Activated CD8-positive, alpha-beta memory T cell treated with anti-CD3 and anti-CD28 coated beads, Interleukin-2, amount 50 U/mL, for 1 hour (primary cell): ENCODE measurements at regions not wholly inside any gene's neighbourhood (a gene's known extent, or its start where the extent isn't known, plus 50 kb on each side); places are given as distances from the start of the nearest gene placed in this dataset.

Experiments
- DNase-seq: peaks from one replicate; pipeline ENCODE4 v3.0.0-alpha.2; 2020; ENCODE audit errors: extremely low read depth

DNA sequence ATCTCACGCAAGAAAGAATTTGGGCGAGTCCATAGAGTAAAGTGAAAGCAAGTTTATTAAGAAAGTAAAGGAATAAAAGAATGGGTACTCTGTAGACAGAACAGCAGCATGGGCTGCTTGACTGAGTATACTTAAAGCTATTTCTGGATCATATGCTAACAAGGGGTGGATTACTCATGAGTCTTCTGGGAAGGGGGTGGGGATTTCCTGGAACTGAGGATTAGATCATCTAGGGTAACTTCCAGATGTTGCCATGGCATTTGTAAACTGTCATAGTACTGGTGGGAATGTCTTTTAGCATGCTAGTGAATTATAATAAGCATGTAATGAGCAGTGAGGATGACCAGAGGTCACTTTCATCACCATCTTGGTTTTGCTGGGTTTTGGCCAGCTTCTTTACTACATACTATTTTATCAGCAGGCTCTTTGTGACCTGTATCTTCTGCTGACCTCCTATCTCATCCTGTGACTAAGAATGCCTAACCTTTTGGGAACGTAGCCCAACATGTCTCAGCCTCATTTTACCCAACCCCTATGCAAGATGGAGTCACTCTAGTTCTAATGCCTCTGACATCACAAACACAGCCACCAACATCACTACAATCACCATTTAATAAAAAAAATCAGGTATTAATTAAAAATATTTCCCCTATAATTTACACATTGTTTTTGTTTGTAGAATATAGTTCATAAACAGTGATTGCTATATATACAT lies 890.7 kb upstream of the EPHA6 start:
- no peak for DNase-seq

DNA sequence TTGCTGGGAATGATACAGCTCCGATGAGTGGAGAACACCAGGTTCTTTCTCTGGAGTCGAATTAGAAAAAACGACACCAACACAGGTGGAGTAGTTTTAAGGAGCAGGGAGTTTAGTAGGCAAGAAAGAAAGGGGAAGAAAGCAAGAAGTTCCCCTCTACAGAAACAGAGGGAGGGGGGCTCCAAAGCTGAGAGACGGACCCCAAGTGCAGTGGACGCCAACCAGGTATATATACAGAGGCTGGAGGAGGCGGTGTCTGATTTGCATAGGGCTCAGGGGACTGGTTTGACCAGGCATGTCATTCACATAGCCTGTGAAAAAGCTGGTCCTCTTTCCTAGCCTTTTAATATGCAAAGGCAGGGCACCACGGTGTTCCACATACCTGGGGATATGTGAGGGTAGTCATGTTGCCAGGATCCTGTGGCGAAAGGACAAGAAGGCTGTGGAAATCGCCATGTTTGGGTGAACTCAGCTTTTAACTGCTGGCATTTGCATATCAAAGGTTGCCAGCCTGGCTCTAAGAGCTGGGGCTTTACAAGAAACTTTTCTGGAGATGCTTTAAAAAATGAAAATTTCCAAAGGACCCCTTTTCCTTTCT lies 887.4 kb upstream of the EPHA6 start:
- DNase-seq, result no peak

DNA sequence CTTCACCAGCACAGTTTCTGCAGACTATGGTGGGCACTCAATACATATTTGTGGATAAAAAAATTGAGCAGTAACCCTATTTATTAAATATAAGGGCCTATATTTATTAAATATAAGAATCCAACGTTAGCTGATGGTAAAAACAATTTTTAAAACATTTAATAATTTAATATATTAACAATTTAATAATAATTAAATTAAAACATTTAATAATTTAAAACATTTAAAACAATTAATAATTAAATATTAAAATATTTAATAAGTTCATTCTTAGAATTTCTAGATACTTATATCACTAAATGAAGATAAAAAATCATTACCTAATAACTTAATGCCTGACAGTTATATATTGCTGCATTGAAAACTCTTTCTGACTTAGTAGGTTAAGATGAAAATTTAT lies 880.2 kb upstream of the EPHA6 start:
- no peak for DNase-seq

DNA sequence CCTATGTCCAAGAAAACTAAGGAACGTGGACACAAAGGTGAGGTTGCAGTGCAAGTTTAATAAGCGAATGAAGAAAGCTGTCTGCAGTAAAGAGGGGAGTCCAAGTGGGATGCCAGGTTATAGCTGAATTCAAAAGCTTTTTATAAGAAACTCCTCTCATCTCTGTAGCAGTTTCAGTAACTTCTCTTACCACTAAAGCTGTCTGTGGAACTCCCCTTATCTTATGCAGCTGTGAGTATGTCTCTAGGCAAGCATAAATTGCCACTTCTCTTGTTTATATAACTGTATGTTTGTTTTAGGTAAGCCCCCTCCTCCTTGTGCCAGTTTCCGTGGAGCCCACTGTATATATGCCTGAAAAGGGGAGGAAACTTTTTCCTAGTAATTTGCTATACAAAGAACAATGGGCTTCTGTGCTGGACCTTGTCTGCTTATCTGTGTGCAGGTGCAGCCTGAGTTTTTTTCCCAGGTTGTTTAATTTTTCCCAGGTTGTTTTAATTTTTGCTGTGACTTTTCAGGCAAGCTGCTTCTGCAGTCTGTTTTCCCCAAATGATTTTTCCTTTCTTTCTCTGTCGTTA lies 875.1 kb upstream of the EPHA6 start:
- no peak for DNase-seq

DNA sequence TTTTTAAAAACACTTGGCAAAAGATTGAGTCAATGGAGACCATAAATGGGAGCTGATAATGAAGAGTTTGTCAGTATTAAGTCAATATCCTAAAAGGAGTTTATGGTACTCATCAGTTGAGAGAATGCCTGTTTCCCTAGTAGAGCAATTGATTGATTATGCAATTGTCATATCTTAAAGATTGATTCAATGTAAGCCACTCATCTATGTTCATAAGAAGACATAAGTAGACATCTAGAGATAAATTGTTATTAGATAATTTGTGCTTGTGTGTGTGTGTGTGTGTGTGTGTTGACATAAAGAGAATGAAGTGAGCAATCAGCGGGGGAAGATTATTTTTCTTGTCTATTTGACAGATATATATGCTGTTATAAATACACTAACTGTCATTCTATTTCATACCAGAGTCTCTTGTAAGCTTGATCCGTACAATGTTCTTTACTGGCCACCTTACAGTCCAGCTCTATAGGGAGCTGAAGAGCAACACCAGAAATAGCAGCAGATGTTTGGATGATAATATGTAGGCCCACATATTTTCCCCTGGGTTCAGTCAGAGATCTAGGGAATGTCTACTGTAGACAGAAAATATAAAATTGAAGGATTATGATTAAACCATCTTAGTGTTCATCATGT lies 848.6 kb upstream of the EPHA6 start:
- no peak for DNase-seq

DNA sequence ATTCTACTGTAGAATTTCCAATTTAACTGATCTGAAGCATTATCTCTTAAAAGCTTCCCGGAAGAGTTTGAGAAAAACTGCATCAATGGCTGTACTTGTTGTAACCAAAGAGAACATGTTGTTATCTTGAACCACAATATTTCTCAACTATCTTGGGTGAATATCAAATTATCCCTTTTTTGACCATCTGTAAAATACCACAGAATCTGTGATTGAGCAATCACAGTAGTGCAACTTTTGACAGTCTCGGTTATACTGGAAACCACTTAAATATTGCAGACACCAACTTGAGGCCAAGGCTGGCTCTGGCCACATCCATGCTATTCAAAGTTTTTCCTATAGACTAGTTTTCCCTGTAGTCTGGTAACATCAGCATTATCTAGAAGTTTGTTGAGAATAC lies 842.8 kb upstream of the EPHA6 start:
- DNase-seq, result no peak

DNA sequence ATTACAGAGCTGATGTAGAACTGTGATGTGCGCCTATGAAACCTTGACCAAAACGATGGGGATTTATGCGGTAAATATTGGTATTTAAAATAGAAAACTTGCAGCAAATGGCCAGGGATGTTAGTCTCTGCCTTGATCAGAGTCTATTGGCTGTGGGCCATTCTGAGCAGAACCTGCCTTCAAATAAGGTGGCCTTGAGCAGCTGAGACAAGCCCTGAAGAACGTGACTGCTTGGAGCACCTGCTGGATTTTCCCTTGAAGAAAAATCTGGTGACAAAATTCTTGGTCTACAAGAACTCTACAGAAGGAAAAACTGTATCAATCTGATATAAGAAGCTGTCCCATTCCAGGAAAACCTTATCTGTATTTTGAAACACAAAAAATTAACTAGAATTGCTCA lies 820.1 kb upstream of the EPHA6 start:
- no peak for DNase-seq

DNA sequence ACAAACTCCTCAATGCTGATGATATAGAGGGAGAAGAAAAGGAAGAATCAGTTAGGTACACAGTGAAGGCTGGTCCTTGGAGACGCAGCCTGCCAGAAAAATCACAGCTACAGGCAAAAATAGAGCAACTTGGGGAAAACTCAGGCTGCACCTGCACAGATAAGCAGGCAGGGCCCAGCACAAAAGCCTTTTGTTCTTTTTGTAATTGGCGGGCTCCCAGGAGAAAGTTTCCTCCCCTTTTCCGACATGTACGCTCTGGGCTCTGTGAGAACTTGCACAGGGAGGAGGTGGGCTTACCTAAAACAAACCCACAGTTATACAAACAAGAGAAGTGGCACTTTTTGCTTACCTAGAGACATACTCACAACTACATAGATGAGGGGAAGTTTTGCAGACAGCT lies 813.4 kb upstream of the EPHA6 start:
- DNase-seq, result no peak

DNA sequence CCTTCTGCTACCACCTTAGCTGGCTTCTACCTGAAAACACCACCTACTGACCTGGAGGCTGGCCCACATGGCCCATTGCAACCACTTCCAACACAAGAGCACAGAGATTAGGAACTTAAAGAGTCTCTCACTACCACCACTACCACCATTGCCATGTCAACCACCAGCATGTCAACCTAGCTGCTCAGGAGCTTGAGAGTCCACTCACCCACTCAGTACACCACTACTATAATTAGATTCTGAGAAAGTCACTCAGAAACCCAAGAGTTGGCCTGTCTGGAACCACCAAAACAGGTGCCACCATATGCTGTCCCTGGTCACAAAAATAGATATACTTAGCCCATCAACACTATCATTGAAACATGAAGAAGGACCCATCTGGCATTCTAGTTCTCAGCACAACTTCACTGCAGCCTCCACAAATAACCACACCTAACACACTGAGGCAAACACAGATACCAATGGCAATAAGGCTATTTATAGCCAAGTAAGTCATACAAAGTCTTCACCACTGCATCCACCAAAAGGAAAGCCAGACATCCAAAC lies 806.7 kb upstream of the EPHA6 start:
- DNase-seq, result no peak

DNA sequence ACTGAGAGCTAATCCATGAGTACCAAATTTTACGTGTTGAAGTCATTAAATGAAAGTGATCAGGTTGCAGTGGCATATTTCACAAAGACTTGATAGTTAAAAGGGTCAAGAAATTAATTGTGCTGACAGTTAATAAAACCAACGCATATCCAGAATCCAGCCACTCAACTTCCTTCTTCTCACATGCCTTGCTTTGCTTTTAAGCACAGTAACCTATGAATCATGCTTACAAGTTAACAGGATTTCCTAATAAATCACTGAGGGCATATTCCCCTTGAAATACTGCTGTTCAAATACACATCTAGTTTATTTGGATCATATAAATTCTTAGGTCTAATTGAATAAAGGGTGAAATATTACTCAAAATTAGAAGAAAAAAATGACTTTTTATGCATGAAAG lies 801.5 kb upstream of the EPHA6 start:
- DNase-seq, result no peak

DNA sequence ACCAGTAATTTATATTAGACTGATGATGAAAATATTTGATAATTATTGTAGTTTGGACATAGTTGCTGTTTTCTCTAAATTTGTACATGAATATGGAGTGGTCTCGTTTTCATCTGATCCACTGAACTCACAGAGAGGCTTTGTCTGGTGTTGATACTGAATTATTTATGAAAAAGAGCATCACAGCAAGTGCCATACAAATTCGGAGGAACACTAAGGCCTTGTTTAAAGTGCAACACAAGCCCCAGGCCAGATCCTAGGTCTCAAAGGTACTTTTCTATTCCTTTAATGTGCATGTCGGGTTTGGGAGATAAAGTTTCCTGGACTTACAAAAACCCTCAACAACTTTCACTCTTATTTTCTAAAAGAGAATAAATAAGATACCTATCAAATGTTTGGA lies 796.8 kb upstream of the EPHA6 start:
- DNase-seq, result no peak

DNA sequence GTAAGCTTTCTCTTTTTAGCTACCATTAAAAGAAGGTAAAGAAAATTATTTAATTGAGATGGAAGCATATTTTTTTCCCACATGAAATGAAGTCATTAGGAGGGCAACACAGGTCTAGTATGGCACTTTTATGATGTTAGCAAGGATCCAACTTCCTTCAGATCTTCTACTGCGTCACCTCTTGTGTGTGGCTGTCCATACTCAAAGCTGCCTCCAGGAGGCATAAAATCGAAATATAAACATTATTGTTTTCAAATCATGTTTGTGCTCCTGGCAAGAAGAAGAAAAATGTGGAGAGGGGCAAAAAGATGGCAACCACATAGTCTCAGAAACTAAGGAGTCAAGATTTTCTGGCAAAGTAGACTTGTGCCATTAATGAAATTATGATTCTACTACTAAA lies 791.7 kb upstream of the EPHA6 start:
- DNase-seq, result no peak

DNA sequence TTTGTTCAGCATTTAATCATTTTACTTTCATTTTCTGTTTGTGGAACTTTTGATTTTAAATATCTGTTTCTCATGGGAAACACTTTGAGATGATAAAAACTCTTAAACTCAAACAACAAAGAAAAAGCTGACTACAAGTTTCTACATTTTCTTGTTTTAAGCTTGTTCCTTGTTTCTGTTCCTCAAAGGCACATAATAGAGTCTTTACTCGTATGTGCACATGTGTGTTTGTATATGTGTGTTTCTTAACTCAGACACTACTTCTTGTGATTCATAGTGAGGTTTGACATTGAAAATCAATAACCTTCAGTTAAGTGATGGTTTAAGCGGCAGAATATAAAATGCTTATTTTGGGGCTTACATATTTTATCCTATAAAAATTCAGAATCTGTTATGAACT lies 786.7 kb upstream of the EPHA6 start:
- DNase-seq, result no peak

DNA sequence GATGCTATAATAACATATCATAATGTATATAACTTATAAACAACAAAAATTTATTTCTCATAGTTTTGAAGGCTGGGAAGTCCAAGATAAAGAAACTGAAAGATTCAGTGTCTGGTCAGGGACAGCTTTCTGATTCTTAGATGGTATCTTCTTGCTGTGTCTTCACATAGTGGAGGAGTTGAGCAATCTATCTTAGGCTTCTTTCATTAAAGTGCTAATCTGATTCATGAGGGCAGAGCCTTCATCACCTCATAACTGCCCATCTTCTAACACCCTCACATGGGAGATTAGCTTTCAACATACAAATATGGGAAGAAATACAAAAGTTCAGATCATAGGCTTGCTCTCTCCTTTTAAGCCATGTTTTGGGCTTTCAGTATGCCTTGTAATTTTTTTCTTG lies 774.8 kb upstream of the EPHA6 start:
- no peak for DNase-seq

DNA sequence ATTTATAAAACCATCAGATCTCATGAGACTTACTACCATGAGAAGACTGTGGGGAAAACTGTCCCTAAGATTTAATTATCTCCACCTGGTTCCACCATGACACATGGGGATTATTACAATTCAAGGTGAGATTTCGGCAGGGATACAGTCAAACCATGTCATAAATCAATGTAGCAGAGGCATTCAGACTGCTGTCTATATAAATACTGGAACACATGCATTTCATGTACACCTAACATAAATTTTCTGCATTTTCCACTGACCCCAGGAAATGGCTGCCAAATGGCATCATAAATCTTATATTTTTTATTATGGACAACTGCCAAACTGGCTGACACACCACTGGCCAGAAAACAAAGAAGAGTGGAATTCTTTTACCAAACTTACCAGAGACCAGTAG lies 755.1 kb upstream of the EPHA6 start:
- DNase-seq, result no peak

DNA sequence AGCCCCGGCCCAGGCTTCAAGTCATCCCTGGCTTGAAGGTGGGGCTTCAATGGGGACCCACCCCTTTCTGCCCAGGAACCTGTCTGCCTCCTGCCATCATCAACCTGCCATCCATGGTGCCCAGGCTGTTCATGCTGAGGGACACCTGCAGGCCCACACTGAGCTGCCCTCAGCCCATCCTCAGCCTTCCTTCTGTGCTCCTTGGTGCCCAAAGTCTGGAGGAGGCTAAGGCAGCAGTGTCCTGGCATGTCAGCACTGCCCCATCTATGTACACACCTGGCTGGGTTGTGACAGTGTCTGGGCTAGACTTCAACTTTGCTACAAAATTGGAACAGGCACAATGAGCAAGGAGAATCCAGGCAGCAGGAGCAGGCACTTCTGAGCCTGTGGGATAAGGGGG lies 745.3 kb upstream of the EPHA6 start:
- no peak for DNase-seq

DNA sequence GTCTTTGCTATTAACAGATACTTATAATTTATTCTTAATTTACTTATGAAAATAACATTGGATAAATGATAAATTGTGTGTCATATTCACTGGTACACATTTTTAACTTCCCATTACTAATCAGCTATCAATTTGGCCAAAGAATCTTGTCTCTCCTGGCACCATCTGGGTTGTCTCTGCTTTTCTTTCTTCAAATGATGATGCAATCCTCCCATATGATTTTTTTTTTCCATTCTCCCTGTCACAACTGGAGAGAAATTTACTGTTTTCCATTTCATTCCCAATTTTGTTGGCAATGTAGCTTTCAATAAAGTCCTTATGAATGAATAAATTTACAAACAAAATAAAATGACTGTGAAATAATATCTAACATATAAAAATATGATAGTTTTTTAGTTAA lies 743.7 kb upstream of the EPHA6 start:
- no peak for DNase-seq

DNA sequence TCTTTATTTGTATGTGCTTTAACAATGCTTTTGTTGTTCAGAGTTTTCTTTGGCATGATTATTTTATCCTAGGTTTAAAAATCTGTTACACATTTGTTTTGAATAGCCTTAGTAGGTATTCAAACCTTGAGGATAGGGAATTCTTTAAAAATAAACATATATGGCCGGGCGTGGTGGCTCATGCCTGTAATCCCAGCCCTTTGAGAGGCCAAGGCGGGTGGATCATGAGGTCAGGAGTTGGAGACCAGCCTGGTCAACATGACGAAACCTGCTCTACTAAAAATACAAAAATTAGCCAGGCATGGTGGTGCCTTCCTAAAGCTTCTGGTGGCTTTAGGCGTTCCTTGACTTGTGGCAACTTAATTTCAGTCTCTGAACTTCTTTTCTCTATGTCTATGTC lies 743.3 kb upstream of the EPHA6 start:
- no peak for DNase-seq

DNA sequence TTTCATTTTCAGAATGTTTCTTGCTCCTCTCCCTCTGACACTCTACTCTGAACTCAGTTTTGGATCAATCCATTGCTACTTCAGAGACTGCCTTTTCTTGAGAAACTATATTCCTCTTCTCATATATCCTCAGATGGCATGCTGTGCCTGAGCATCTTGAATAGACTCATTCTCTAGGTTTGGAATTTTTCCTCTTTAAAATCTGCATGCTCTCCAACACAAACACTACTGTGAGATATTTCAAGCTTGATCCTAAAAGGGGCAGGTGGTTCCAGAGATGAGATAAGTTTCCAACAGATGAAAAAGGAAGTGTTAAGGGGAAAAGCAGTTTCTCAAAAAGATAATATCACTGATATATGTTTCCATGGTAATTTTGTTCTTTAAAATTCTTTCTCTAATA lies 742.2 kb upstream of the EPHA6 start:
- DNase-seq, result no peak

DNA sequence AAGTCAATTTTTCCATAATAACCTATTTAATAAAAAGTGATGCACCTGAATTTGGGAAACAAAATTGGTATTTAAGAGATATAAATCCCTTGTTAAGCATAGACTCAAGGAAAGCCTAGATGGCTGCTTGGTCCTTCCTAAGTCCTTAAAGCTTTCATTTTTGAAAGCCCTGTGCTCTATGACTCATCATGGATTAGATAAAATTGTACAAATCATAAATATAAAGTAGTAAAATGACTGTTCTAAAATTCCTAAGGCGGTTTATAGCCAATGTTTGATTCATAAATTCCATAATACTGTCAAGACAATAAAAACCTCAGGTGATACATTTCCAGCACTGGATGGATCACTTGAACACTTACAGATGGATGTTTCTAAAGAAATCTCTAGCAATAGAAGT lies 730.8 kb upstream of the EPHA6 start:
- no peak for DNase-seq

DNA sequence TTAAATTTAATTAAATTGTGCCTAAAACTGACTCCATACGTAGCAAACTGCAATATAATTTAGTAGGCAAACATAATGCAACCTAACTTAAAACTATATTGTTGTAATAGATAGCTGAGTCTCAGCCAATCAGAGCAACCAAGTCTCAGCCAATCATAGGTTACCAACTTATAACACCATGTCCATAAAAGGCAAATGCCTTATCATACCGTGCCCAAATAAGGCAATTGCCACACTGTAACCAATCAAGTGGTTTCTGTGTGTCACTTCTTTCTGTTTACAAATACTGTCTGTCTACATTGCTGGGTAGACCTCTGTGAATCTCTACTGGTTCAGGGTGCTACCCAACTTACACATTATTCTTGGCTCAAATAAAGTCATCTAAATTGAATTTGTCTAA lies 728.4 kb upstream of the EPHA6 start:
- DNase-seq, result no peak

DNA sequence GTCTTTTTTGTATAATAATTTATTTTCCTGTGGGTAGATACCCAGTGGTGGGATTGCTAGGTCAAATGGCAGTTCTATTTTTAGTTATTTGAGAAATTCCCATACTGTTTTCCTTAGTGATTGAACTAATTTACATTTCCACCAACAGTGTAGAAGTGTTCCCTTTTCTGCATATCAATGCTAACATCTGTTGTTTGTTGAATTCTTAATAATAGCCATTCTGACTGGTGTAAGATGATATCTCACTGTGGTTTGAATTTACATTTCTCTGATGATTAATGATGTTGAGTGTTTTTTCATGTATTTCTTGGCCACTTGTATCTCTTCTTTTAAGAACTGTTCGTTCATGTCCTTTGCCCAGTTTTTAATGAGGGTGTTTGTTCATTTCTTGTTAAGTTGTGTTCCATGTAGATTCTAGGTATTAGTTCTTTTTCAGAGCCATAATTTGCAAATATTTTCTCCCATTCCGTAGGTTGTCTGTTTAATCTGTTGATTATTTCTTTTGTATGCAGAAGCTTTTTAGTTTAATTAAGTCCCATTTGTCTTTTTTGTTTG lies 713.3 kb upstream of the EPHA6 start:
- DNase-seq, result no peak

DNA sequence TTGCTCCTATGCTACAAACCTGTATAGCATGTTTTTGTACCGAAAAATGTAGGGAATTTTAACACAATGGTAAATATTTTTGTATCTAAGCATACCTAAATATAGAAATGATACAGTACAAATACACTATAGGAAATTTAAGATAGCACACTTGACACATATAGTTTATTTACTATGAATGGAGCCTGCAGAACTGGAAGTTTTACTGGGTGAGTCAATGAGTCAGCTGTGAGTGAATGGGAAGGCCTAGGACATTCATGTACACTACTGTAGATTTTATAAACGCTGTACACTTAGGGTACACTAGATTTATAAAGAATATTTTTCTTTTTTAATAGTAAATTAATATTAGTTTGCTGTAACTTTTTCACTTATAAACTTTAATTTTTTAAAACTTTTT lies 707.7 kb upstream of the EPHA6 start:
- DNase-seq, result no peak
